GM12892 (cell line): ENCODE measurements at regions not wholly inside any gene's neighbourhood (a gene's known extent, or its start where the extent isn't known, plus 50 kb on each side); places are given as distances from the start of the nearest gene placed in this dataset.

ENCODE experiments used
- DNase-seq: peaks from one replicate; pipeline ENCODE4 v3.0.0; 2011; ENCODE audit not compliant: insufficient read length
- FAIRE-seq: peaks from 2 replicates; lab custom pipeline; 2011; peaks lifted over from hg19 to GRCh38; lab: Jason Lieb, UNC
- POLR2A ChIP-seq: IDR thresholded peaks from 2 replicates; pipeline ENCODE4 v1.6.1; 2011; ENCODE audit warnings: low read depth, low read length, control low read depth
- POLR2AphosphoS5 ChIP-seq: IDR thresholded peaks from 2 replicates; pipeline ENCODE4 v1.6.1; 2011; ENCODE audit warnings: low read depth, low read length, control low read depth
- TAF1 ChIP-seq: IDR thresholded peaks from 2 replicates; pipeline ENCODE4 v1.6.1; 2011; ENCODE audit warnings: low read depth, mild to moderate bottlenecking, control low read depth, low read length, borderline replicate concordance

GRCh38 chr12:11963841-11964471, 106.8 kb upstream of the BCL2L14 start:
- FAIRE-seq (no peak), DNase-seq (no peak)
- no peak for TF ChIP-seq POLR2A
- no peak for TF ChIP-seq TAF1
- TF ChIP-seq POLR2AphosphoS5: no peak

GRCh38 chr12:11965258-11965910, 105.4 kb upstream of the BCL2L14 start:
- no peak for DNase-seq
- TF ChIP-seq POLR2A (no peak), TAF1 (no peak), POLR2AphosphoS5 (no peak)
- no peak for FAIRE-seq

GRCh38 chr12:11967376-11968047, 103.2 kb upstream of the BCL2L14 start:
- DNase-seq (no peak), FAIRE-seq (no peak)
- no peak for TF ChIP-seq TAF1
- TF ChIP-seq POLR2AphosphoS5: no peak
- no peak for TF ChIP-seq POLR2A

GRCh38 chr12:11968048-11968383, 102.7 kb upstream of the BCL2L14 start:
- TF ChIP-seq TAF1 (no peak), POLR2A (no peak), POLR2AphosphoS5 (no peak)
- DNase-seq (no peak), FAIRE-seq (no peak)

- no peak for DNase-seq
- TF ChIP-seq POLR2AphosphoS5 (no peak), TAF1 (no peak), POLR2A (no peak)
- no peak for FAIRE-seq
These were observed 102.2 kb upstream of the BCL2L14 start for GRCh38 chr12:11968516-11968915.

GRCh38 chr12:11969437-11970154, 101.1 kb upstream of the BCL2L14 start:
- FAIRE-seq (peak; percentile 77), DNase-seq (peak; percentile 37)
- TF ChIP-seq TAF1 (no peak), POLR2A (no peak), POLR2AphosphoS5 (no peak)

GRCh38 chr12:11970155-11970520, 100.6 kb upstream of the BCL2L14 start:
- FAIRE-seq (no peak), DNase-seq (no peak)
- no peak for TF ChIP-seq TAF1
- no peak for TF ChIP-seq POLR2AphosphoS5
- TF ChIP-seq POLR2A: no peak

GRCh38 chr12:11973396-11973795, 97.3 kb upstream of the BCL2L14 start:
- FAIRE-seq (no peak), DNase-seq (no peak)
- no peak for TF ChIP-seq POLR2AphosphoS5
- TF ChIP-seq TAF1: no peak
- TF ChIP-seq POLR2A: no peak

GRCh38 chr12:11976005-11976404, 94.7 kb upstream of the BCL2L14 start:
- TF ChIP-seq POLR2A: no peak
- FAIRE-seq (no peak), DNase-seq (no peak)

GRCh38 chr12:11978726-11979384, 91.9 kb upstream of the BCL2L14 start:
- DNase-seq (no peak), FAIRE-seq (peak; percentile 50)
- no peak for TF ChIP-seq TAF1

GRCh38 chr12:11980115-11980514, 90.6 kb upstream of the BCL2L14 start:
- DNase-seq (no peak), FAIRE-seq (peak; percentile 87)
- TF ChIP-seq POLR2AphosphoS5: no peak
- TF ChIP-seq TAF1: no peak
- no peak for TF ChIP-seq POLR2A

GRCh38 chr12:11981121-11981733, 89.5 kb upstream of the BCL2L14 start:
- TF ChIP-seq POLR2AphosphoS5 (peak; percentile 33; the same call in 1 of the 2 replicates), POLR2A (no peak)
- DNase-seq: no peak
- peak; percentile 89 for FAIRE-seq
